ENCODE measurements at regions not wholly inside any gene's neighbourhood (a gene's known extent, or its start where the extent isn't known, plus 50 kb on each side); places are given as distances from the start of the nearest gene placed in this dataset.

- no peak overlapping the region for H4K5ac ChIP-seq (ENCODE audit: insufficient read length, low read depth, low read length)
- no peak overlapping the region for H3K4me2 ChIP-seq (ENCODE audit: insufficient read depth in 1 of 2, low read depth in 2 of 2, low read length in 2 of 2)
- no peak overlapping the region for H3K23ac ChIP-seq (ENCODE audit: insufficient read length)
- no peak overlapping the region for H3K27ac ChIP-seq (ENCODE audit: low read depth, low read length)
- TF ChIP-seq EP300 (IDR thresholded peaks at IDR 0.05; ENCODE audit: borderline replicate concordance in 1 of 2, low read depth in 2 of 2, low read length in 2 of 2) (no peak), RAD21 (IDR thresholded peaks at IDR 0.05 in 1 of 2, conservative IDR thresholded peaks at IDR 0.05 in 1 of 2; ENCODE audit: low read depth in 2 of 2, low read length in 2 of 2) (no peak), CBX8 (IDR thresholded peaks at IDR 0.05; ENCODE audit: borderline replicate concordance, low read depth, low read length) (no peak), FOSL1 (IDR thresholded peaks at IDR 0.05; ENCODE audit: insufficient read depth, low read depth, low read length) (no peak), CBX5 (IDR thresholded peaks at IDR 0.05; ENCODE audit: low read depth, low read length) (no peak), TAF1 (IDR thresholded peaks at IDR 0.05; ENCODE audit: low read depth, low read length) (no peak), SP2 (IDR thresholded peaks at IDR 0.05; ENCODE audit: low read length) (no peak), SAP30 (IDR thresholded peaks at IDR 0.05; ENCODE audit: insufficient read depth, insufficient replicate concordance, low read length) (no peak), KDM4A (IDR thresholded peaks at IDR 0.05; ENCODE audit: low read depth, low read length, severe bottlenecking) (no peak)
- no peak overlapping the region for H4K8ac ChIP-seq (ENCODE audit: extremely low read depth, insufficient read depth, low read length)
- ChIA-PET POLR2A (ENCODE audit: partially characterized antibody) (no interaction called here), CTCF (ENCODE audit: partially characterized antibody) (no interaction called here)
- no peak overlapping the region for H3K4ac ChIP-seq (replicated peaks; ENCODE audit: insufficient read length, low read depth, low read length)
- H3K14ac ChIP-seq (ENCODE audit: insufficient read length): no peak overlapping the region
- no peaks in the 10 kb centered on the region for H4K20me1 ChIP-seq (replicated peaks in 1 of 2; ENCODE audit: control insufficient read depth in 1 of 2, insufficient read depth in 2 of 2, low read length in 2 of 2)
- no peak overlapping the region for H4K91ac ChIP-seq (replicated peaks; ENCODE audit: insufficient read length, low read length)
- no peak overlapping the region for H3K9ac ChIP-seq (replicated peaks in 1 of 4; ENCODE audit: extremely low read depth in 1 of 4, low read depth in 3 of 4, low read length in 3 of 4)
- no peak overlapping the region for H3K56ac ChIP-seq (replicated peaks; ENCODE audit: insufficient read length, low read depth, low read length)
- H3K18ac ChIP-seq (ENCODE audit: extremely low read depth, low read length): no peak overlapping the region
- H2BK5ac ChIP-seq (ENCODE audit: low read depth, low read length): no peak overlapping the region
- FAIRE-seq (no peak), DNase-seq (ENCODE audit: low read depth in 1 of 2, low spot score in 2 of 2) (no peak)
- no peak overlapping the region for H2AFZ ChIP-seq (ENCODE audit: low read length)
- H2BK12ac ChIP-seq (ENCODE audit: low read depth, low read length): no peak overlapping the region
- H2BK20ac ChIP-seq (ENCODE audit: low read length): no peak overlapping the region
- no peak overlapping the region for H2BK120ac ChIP-seq (replicated peaks; ENCODE audit: low read depth, low read length)
- no peak overlapping the region for H2BK15ac ChIP-seq (ENCODE audit: low read length)
- no peaks in the 10 kb centered on the region for H3K79me2 ChIP-seq (ENCODE audit: control insufficient read depth in 1 of 2, insufficient read depth in 2 of 2, low read length in 2 of 2)
- H3K36me3 ChIP-seq (ENCODE audit: control insufficient read depth in 2 of 4, insufficient read depth in 4 of 4, low read length in 3 of 4): peaks cover 0 to 7% (median 2%) of the 10 kb centered on the region in 4 experiments; a peak in 2 of 8 replicates
- H3K23me2 ChIP-seq (ENCODE audit: low read depth, low read length): no peaks in the 10 kb centered on the region
- H3K4me1 ChIP-seq (replicated peaks in 1 of 4; ENCODE audit: control insufficient read depth in 3 of 4, insufficient read depth in 4 of 4, low read length in 3 of 4): no peaks in the 10 kb centered on the region
- H3K4me3 ChIP-seq (ENCODE audit: extremely low read depth in 1 of 4, insufficient read depth in 2 of 4, low read depth in 3 of 4, low read length in 4 of 4): no peak overlapping the region
- no peaks in the 10 kb centered on the region; the same call in 1 of the 2 replicates for H3K79me1 ChIP-seq (ENCODE audit: low read depth, low read length)
- no peaks in the 10 kb centered on the region for H3K27me3 ChIP-seq (replicated peaks in 1 of 4; ENCODE audit: control insufficient read depth in 3 of 4, extremely low read depth in 1 of 4, insufficient read depth in 3 of 4, low read length in 3 of 4)
- WGBS, 2 experiments (ENCODE audit: extremely low coverage in 1 of 2, insufficient coverage in 1 of 2, insufficient read length in 1 of 2, insufficient replicate concordance in 2 of 2, low coverage in 1 of 2, low lambda C conversion rate in 2 of 2, missing lambda C conversion rate in 1 of 2): 85% methylated on average over 1 of the region's 1 CpG; no CpG with 5 or more reads in 1 of the 2 experiments
- no peak overlapping the region for H2AK5ac ChIP-seq (ENCODE audit: low read depth, low read length)
- H3K9me3 ChIP-seq (ENCODE audit: insufficient read depth in 2 of 2, low read depth in 1 of 2, low read length in 1 of 2): peaks cover 10 to 13% of the 10 kb centered on the region in 2 experiments; a peak in 3 of 4 replicates
These were observed 236.6 kb upstream of the PROK2 start for GRCh38 chr3:72021531-72021930.

Measured in H1 (cell line).